K562 (cell line): ENCODE measurements at regions not wholly inside any gene's neighbourhood (a gene's known extent, or its start where the extent isn't known, plus 50 kb on each side); places are given as distances from the start of the nearest gene placed in this dataset.

ENCODE experiments used
- ATAC-seq: fragments of 200-7000 bp; cut with Tn5 transposase; 3 replicates; pipeline ENCODE4 v1.9.1; 2020; ENCODE audit warnings: moderate library complexity
- BruUV-seq: library from RNA; stranded (reverse); fragments of 400-500 nt; replicated peaks from 2 replicates; lab custom pipeline; 2021; lab: Mats Ljungman, UMichigan
- CTCF ChIA-PET: fragments of 300-600 bp; formaldehyde crosslinking; extraction: SDS; loops from one replicate; lab custom pipeline; 2021; ENCODE audit warnings: low intra/inter-chr PET ratio; lab: Yijun Ruan, JAX
- POLR2A ChIA-PET: fragments of 300-600, 350-650 bp; sonication (Branson Sonifier 250); formaldehyde crosslinking; extraction: SDS; loops from one replicate; lab custom pipeline; 2021; ENCODE audit warnings: antibody characterized with exemption, inconsistent platforms; lab: Yijun Ruan, JAX
- DNase-seq, 4 experiments: peaks; one replicate each; pipeline versions ENCODE4 v3.0.0 to v3.0.0-alpha.2; 2011 to 2018; ENCODE audit warnings: low spot score in 3 of 4, mixed read lengths in 3 of 4; ENCODE audit errors: extremely low read depth in 1 of 4
- FAIRE-seq: peaks from 2 replicates; lab custom pipeline; 2011; peaks lifted over from hg19 to GRCh38; lab: Jason Lieb, UNC
- H2AFZ ChIP-seq: 2 replicates; pipeline ENCODE4 v1.6.0; 2011; ENCODE audit warnings: low read depth, low read length, control low read depth, inconsistent platforms
- H3K27ac ChIP-seq: fragments of 200-600 bp; 3 replicates; pipeline ENCODE4 v1.8.0; 2011; ENCODE audit warnings: low read depth, mild to moderate bottlenecking, control low read depth, inconsistent platforms, low read length, moderate library complexity, mixed read lengths; ENCODE audit errors: extremely low read depth
- H3K27me3 ChIP-seq, 2 experiments: fragments of 300-600 bp in 1 of 2; 2 replicates in 1 of 2; 3 replicates in 1 of 2; pipeline versions ENCODE4 v1.6.0 to v1.8.0; 2011; ENCODE audit warnings: inconsistent platforms in 2 of 2, low read length in 2 of 2, mild to moderate bottlenecking in 1 of 2, mixed read lengths in 1 of 2, moderate library complexity in 1 of 2; ENCODE audit not compliant: control insufficient read depth in 2 of 2, insufficient read depth in 2 of 2
- H3K36me3 ChIP-seq: fragments of 300-600 bp; 3 replicates; pipeline ENCODE4 v1.8.0; 2011; ENCODE audit warnings: mild to moderate bottlenecking, low read length, inconsistent platforms; ENCODE audit not compliant: control insufficient read depth, insufficient read depth
- H3K4me1 ChIP-seq, 2 experiments: fragments of 200-600 bp in 1 of 2; replicated peaks in 1 of 2; 2 replicates in 1 of 2; 3 replicates in 1 of 2; pipeline versions ENCODE4 v1.5.1 to v1.8.0; 2011; ENCODE audit warnings: inconsistent platforms in 2 of 2, low read length in 2 of 2, mild to moderate bottlenecking in 1 of 2, mixed read lengths in 1 of 2, moderate library complexity in 1 of 2; ENCODE audit not compliant: control insufficient read depth in 2 of 2, insufficient read depth in 2 of 2
- H3K4me2 ChIP-seq: 2 replicates; pipeline ENCODE4 v1.6.1; 2011; ENCODE audit warnings: low read length, control low read depth, inconsistent platforms, mixed read lengths; ENCODE audit not compliant: insufficient read depth
- H3K4me3 ChIP-seq: fragments of 200-600 bp; sonication (generic), shearing (Covaris generic); 2 replicates; pipeline ENCODE4 v1.5.1; 2016; ENCODE audit warnings: control low read depth, inconsistent platforms
- H3K79me2 ChIP-seq: fragments of 200-600 bp; 3 replicates; pipeline ENCODE4 v1.8.0; 2011; ENCODE audit warnings: low read length, inconsistent platforms; ENCODE audit not compliant: control insufficient read depth, insufficient read depth
- H3K9ac ChIP-seq, 2 experiments: 2 replicates each; pipeline versions ENCODE4 v1.6.0 to v1.6.1; 2011; ENCODE audit warnings: low read depth in 2 of 2, low read length in 2 of 2, control low read depth in 1 of 2, inconsistent platforms in 1 of 2, mild to moderate bottlenecking in 1 of 2, mixed read lengths in 1 of 2; ENCODE audit not compliant: insufficient read depth in 1 of 2
- H3K9me1 ChIP-seq: one replicate; pipeline ENCODE4 v1.6.0; 2011; ENCODE audit warnings: inconsistent platforms, mild to moderate bottlenecking, low read length, moderate library complexity; ENCODE audit not compliant: control insufficient read depth, insufficient read depth
- H3K9me3 ChIP-seq: replicated peaks from 2 replicates; pipeline ENCODE4 v1.5.1; 2011; ENCODE audit warnings: low read depth, low read length, inconsistent platforms; ENCODE audit not compliant: control insufficient read depth, insufficient read depth
- H4K20me1 ChIP-seq: replicated peaks from 2 replicates; pipeline ENCODE4 v1.6.1; 2011; ENCODE audit warnings: low read length, inconsistent platforms, mixed read lengths; ENCODE audit not compliant: control insufficient read depth, insufficient read depth
- ASH1L ChIP-seq: fragments of 450-650 bp; IDR thresholded peaks from 2 replicates; pipeline ENCODE4 v1.6.1; 2018; ENCODE audit warnings: borderline replicate concordance, mild to moderate bottlenecking, low read depth; ENCODE audit not compliant: partially characterized antibody
- DDX20 ChIP-seq: fragments of 450-650 bp; IDR thresholded peaks from 2 replicates; pipeline ENCODE4 v1.6.1; 2016; ENCODE audit warnings: missing genetic modification characterization, low read depth, mild to moderate bottlenecking, missing compliant biosample characterization, moderate library complexity
- DPF2 ChIP-seq: fragments of 450-650 bp; IDR thresholded peaks from 2 replicates; pipeline ENCODE4 v1.6.1; 2016
- FOXK1 ChIP-seq: sonication (generic); formaldehyde crosslinking; IDR thresholded peaks from 2 replicates; pipeline ENCODE4 v1.8.0; 2022; ENCODE audit warnings: missing genetic modification reagents, mild to moderate bottlenecking, borderline replicate concordance
- NFIX ChIP-seq: fragments of 250-450 bp; sonication (Bioruptor Pico); IDR thresholded peaks from 2 replicates; pipeline ENCODE4 v1.4.0; 2020; ENCODE audit warnings: low read depth, mild to moderate bottlenecking, moderate library complexity
- POLR2AphosphoS2 ChIP-seq: IDR thresholded peaks from 2 replicates; pipeline ENCODE4 v1.6.1; 2012; ENCODE audit warnings: low read length, improper control_type of control experiment
- PRMT5 ChIP-seq: sonication (generic); formaldehyde crosslinking; IDR thresholded peaks from 2 replicates; pipeline ENCODE4 v1.5.0; 2020; ENCODE audit warnings: missing genetic modification reagents
- SAFB2 ChIP-seq: fragments of 200-400 bp; formaldehyde crosslinking; IDR thresholded peaks from 2 replicates; pipeline ENCODE4 v1.6.1; 2018; ENCODE audit warnings: borderline replicate concordance, low read length, low read depth, moderate library complexity; ENCODE audit not compliant: severe bottlenecking
- ZFP1 ChIP-seq: fragments of 450-650 bp; formaldehyde crosslinking; IDR thresholded peaks from 2 replicates; pipeline ENCODE4 v1.4.0; 2020; ENCODE audit warnings: mild to moderate bottlenecking, mixed read lengths
- ZNF280A ChIP-seq: fragments of 450-650 bp; IDR thresholded peaks from 2 replicates; pipeline ENCODE4 v1.6.1; 2018; ENCODE audit warnings: mild to moderate bottlenecking, low read depth; ENCODE audit not compliant: partially characterized antibody
- ZNF354B ChIP-seq: fragments of 250-450 bp; sonication (Bioruptor Pico); IDR thresholded peaks from 2 replicates; pipeline ENCODE4 v1.4.0; 2020
- ZNF695 ChIP-seq: fragments of 450-650 bp; formaldehyde crosslinking; IDR thresholded peaks from 2 replicates; pipeline ENCODE4 v1.4.0; 2020; ENCODE audit warnings: mild to moderate bottlenecking, moderate library complexity
- ZZZ3 ChIP-seq: fragments of 450-650 bp; IDR thresholded peaks from 2 replicates; pipeline ENCODE4 v1.6.1; 2016; ENCODE audit warnings: antibody characterized with exemption, mild to moderate bottlenecking, moderate library complexity
- WGBS: fragments of 100-300 bp; shearing (Covaris generic); methylation state at CpG from one replicate; pipeline ENCODE4 v1.1.6; 2016; ENCODE audit warnings: low coverage, mixed read lengths; ENCODE audit not compliant: insufficient coverage; ENCODE audit errors: missing lambda C conversion rate; 5-methylcytosine and 5-hydroxymethylcytosine counted together
- in situ Hi-C: fragments of 300-500 bp; cut with MboI; formaldehyde crosslinking; loops from 4 replicates; pipeline ENCODE4 v1.15.0; 2018; ENCODE audit warnings: inconsistent platforms, mixed read lengths
- intact Hi-C: fragments of 100-400 bp; cut with micrococcal nuclease; formaldehyde crosslinking; loops from 2 replicates; pipeline ENCODE4 v1.14.2; 2022
- TF ChIP-seq, protein P1 (sequence below): sonication (generic); formaldehyde crosslinking; IDR thresholded peaks from 2 replicates; pipeline ENCODE4 v1.5.0; 2020; ENCODE audit warnings: missing genetic modification reagents
- TF ChIP-seq, protein P2 (sequence below): fragments of 450-650 bp; formaldehyde crosslinking; IDR thresholded peaks from 2 replicates; pipeline ENCODE4 v1.4.0; 2022; ENCODE audit warnings: missing genetic modification characterization

DNA sequence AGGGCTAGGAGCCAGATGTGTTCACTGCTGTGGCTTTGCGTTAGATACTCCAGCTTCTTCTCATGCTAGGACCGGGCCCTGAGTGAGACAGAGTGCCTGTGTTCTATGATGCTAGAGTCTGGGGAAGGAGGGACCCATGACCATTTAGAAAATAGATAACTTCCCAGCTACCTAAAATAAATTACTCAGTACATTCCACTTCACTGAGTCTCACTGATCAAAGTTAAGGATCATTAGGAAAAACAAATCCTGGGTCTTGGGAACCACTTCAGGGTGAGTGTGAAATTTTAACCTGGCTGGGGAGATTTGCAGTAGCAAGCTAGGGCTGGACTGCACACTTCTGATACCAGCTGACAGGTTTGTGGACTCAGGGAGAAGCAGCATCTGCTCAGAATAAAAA is 138.1 kb downstream of the EMX2 start (continued):
- TF ChIP-seq ZNF280A (no peak), FOXK1 (CRISPR knock-in tag) (no peak), DDX20 (tag) (no peak), ZNF695 (CRISPR knock-in tag) (no peak), ZNF354B (no peak), ZZZ3 (no peak), SAFB2 (no peak)

- intact Hi-C loops = no loop called here
- H3K9me1 ChIP-seq = no peaks in the 10 kb centered on the region
- no peak for DNase-seq
- H2AFZ ChIP-seq = no peak overlapping the region
- in situ Hi-C loops = no loop called here
- 0% methylated on average over 3 of the region's 3 CpGs for WGBS
- TF ChIP-seq, protein P1, sequence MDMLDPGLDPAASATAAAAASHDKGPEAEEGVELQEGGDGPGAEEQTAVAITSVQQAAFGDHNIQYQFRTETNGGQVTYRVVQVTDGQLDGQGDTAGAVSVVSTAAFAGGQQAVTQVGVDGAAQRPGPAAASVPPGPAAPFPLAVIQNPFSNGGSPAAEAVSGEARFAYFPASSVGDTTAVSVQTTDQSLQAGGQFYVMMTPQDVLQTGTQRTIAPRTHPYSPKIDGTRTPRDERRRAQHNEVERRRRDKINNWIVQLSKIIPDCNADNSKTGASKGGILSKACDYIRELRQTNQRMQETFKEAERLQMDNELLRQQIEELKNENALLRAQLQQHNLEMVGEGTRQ (CRISPR knock-in tag) = no peak
- TF ChIP-seq ASH1L (no peak), ZFP1 (CRISPR knock-in tag) (no peak), DPF2 (no peak), PRMT5 (CRISPR knock-in tag) (no peak), NFIX (CRISPR knock-in tag) (no peak), POLR2AphosphoS2 (no peak)
- TF ChIP-seq, protein P2, sequence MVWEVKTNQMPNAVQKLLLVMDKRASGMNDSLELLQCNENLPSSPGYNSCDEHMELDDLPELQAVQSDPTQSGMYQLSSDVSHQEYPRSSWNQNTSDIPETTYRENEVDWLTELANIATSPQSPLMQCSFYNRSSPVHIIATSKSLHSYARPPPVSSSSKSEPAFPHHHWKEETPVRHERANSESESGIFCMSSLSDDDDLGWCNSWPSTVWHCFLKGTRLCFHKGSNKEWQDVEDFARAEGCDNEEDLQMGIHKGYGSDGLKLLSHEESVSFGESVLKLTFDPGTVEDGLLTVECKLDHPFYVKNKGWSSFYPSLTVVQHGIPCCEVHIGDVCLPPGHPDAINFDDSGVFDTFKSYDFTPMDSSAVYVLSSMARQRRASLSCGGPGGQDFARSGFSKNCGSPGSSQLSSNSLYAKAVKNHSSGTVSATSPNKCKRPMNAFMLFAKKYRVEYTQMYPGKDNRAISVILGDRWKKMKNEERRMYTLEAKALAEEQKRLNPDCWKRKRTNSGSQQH (CRISPR knock-in tag) = no peak
- H3K9me3 ChIP-seq = no peaks in the 10 kb centered on the region
- BruUV-seq = no TSS peak
- no peak for ATAC-seq
- no peak overlapping the region for H3K4me3 ChIP-seq
- H3K27me3 ChIP-seq = peaks cover 5 to 15% of the 10 kb centered on the region in 2 experiments; a peak in 3 of 5 replicates
- FAIRE-seq = no peak
- no peak overlapping the region for H3K9ac ChIP-seq
- H3K27ac ChIP-seq = no peak overlapping the region
- ChIA-PET POLR2A (interaction anchor here (0.5 kb wide), 1 partner anchor 60 kb away, joined by 3 read pairs; no protein-coding TSS in a partner anchor), CTCF (no interaction called here)
- peaks cover 0 to 5% of the 10 kb centered on the region in 2 experiments; a peak in 1 of 5 replicates for H3K4me1 ChIP-seq
- H3K79me2 ChIP-seq = no peaks in the 10 kb centered on the region
- H4K20me1 ChIP-seq = no peaks in the 10 kb centered on the region
- H3K4me2 ChIP-seq = no peak overlapping the region
- H3K36me3 ChIP-seq = no peaks in the 10 kb centered on the region
Observed at GRCh38 chr10:117681104-117681503, 138.6 kb downstream of the EMX2 start.
